T47D (cell line): ENCODE measurements at regions not wholly inside any gene's neighbourhood (a gene's known extent, or its start where the extent isn't known, plus 50 kb on each side); places are given as distances from the start of the nearest gene placed in this dataset.

Experiments
- DNase-seq, 2 experiments: peaks; one replicate each; pipeline versions ENCODE4 v3.0.0 to v3.0.0-alpha.2; 2011 to 2012; ENCODE audit warnings: low read depth in 1 of 2, low spot score in 1 of 2
- JUND ChIP-seq: IDR thresholded peaks from 2 replicates; pipeline ENCODE4 v1.6.1; 2012; ENCODE audit warnings: low read depth
- in situ Hi-C: cut with HindIII; loops from 2 replicates; pipeline ENCODE4 v1.10.0; 2016; ENCODE audit warnings: low sequenced_read_pairs, low pct_unique_long_range_greater_than_20kb

GRCh38 chr9:108760841-108761240, 94.9 kb downstream of the ACTL7B start:
- TF ChIP-seq JUND: no peak
- in situ Hi-C loops: no loop called here

DNA sequence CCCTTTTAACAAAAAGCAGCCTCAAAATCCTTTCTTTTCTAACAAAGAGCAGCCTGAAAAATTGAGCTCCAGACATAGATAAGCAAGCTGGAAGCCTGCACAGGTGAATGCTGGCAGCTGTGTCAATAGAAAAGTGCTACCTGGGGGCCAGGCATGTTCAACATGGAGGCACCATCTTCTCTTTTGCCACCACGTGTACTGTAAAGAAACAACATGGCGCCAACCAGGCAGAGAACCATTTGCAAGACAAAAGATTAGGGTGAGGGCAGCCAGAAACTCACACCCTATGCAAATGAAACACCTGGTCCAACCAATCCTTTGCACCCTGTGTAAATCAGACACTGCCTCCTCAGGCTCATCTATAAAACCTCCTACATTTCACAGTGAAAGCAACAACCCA, 96.0 kb downstream of the ACTL7B start:
- no peak for TF ChIP-seq JUND
- in situ Hi-C loops: no loop called here
- peak in 1 of 2 experiments; percentile 57 for DNase-seq

More at GRCh38 chr9:108760841-108761240, 94.9 kb downstream of the ACTL7B start:
- no peak for DNase-seq

DNA sequence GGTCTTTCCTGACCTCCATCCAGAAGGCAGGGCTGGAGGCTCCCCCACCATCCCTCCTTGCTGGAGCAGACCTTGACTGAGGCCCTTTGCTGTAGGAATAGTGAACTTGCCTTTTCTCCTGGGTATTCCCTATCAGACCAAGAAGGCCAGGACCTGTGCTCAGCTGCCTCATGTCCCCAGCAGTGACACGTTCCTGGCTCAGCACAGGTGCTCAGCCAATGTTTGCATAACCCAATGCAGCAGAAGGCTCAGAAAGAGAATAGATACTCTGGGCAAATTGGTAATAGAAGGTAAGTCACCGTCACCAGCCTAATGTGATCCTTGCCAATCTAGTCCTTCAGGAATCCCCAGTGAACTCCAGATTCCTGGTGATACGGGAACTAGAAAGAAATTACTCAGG, 96.4 kb downstream of the ACTL7B start:
- TF ChIP-seq JUND: no peak
- in situ Hi-C loops: no loop called here
- DNase-seq: no peak

- in situ Hi-C loops: no loop called here
- DNase-seq: peak; percentile 30 to 78
Measured at GRCh38 chr9:108756746-108757490, 98.9 kb downstream of the ACTL7B start.

GRCh38 chr9:108755979-108756378, 99.8 kb downstream of the ACTL7B start:
- TF ChIP-seq JUND: no peak
- in situ Hi-C loops: no loop called here

More at GRCh38 chr9:108756746-108757490, 98.9 kb downstream of the ACTL7B start:
- no peak for TF ChIP-seq JUND

GRCh38 chr9:108751369-108751768, 104.4 kb downstream of the ACTL7B start:
- in situ Hi-C loops: no loop called here
- no peak for TF ChIP-seq JUND
- no peak for DNase-seq

More at GRCh38 chr9:108755979-108756378, 99.8 kb downstream of the ACTL7B start:
- no peak for DNase-seq

DNA sequence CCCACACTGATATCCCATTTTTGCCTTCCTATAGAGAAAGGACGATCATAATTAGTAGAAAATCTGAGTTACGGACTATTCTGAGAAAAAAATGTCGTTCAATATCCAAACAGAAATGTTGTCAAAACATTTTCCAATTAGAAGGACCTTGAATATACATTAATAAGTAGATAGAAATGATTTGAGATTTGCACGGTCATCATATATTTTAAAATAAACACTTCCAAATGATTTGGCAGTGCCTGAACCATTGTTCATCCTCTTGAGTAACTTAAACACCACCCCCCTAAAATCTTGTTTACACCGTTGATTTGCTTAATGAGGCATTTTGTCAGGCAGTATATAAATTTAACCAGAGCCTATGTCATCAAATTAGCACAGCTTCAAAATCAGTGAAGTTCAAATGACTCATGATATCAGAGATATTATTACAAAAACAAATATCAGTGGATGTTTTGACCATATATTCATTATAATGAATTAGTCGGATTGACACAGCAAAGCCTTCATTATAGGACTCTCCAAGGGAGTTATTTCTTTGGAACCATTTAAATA, 105.0 kb downstream of the ACTL7B start:
- in situ Hi-C loops: no loop called here
- no peak for TF ChIP-seq JUND
- DNase-seq: no peak

DNA sequence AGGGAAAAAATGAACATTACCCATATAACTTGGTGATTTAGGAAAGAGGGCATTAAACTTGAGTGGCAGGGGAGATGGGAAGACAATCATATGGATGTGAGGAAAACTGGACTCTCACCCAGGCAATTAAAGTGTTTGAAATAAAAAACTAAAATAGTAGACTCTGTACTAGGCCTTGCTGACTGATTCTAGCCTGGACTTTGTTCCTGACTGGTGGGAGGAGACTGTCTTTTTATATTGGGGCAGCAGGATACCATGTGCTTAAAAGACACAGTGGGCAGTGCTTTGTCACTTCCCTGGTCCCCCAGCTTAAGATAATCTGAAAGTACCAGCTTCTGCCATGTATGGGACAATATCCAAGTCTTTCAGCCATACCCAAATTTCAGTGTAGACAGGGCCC, 107.0 kb downstream of the ACTL7B start:
- TF ChIP-seq JUND: no peak
- in situ Hi-C loops: no loop called here
- no peak for DNase-seq

DNA sequence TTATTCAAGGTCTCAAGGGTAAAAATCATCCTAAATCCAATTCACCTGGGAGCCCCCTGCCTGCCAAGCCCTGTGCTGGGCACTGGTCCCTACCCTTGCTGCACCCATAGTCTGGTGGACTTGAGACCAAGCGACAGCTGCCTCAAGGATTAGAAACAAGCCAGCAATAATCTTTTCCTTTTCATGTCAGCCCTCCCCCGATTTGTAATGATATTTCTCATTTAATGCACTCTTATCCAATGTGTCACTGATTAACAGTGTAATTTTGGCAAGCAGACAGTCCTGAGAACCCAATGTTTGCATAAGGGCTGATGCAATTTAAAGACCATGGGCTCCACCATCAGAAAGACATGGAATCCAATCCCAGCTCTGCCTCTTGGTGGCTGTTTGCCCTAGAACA, 108.9 kb downstream of the ACTL7B start:
- DNase-seq: no peak
- in situ Hi-C loops: no loop called here
- TF ChIP-seq JUND: no peak

- no peak for DNase-seq
- no peak for TF ChIP-seq JUND
- in situ Hi-C loops: no loop called here
Measured at GRCh38 chr9:108746001-108746400, 109.8 kb downstream of the ACTL7B start.

- no peak for TF ChIP-seq JUND
- DNase-seq: no peak
- in situ Hi-C loops: no loop called here
Measured at GRCh38 chr9:108744641-108745040, 111.1 kb downstream of the ACTL7B start.

DNA sequence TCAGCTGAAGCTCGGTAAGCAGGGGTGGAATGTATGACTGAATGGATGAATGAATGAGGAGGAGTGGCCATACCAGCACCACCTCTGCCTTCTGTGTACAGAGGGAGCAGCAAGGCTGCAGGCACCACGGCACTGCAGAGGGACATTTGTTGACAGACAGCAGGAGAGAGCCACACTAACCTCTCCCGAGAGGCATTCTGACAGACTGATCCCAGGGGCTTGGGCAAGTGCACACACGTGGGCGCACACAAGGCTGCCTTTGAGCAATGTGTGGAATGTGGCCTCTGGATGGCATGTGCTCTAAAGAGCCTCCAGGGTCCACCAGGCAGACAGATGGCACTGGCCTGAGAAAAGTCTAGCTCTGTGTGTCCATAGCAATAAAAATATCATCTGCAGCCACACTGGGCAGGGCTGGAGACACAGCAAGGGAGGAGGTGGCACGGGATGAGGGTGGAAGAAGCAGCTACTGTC, 111.8 kb downstream of the ACTL7B start:
- no peak for TF ChIP-seq JUND
- in situ Hi-C loops: no loop called here
- DNase-seq: peak; percentile 10 to 95

DNA sequence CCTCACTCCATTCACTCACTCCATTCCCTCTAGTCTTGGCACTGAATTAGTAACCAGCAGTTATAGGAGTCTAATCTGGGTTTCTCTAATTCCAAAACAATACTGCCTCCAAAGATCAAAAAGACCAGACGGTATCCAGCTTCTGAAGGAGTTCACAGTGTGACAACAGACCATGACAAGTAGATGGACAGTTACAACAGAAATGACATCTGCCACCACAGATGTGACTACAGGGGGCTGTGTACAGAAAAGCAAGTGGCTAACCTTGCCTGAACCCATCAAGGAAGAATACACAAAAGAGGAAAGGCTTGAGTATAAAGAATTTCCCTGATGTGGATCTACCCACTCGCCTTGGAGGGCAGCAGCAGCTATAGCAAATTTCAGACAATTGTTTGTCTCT, 112.4 kb downstream of the ACTL7B start:
- TF ChIP-seq JUND: no peak
- in situ Hi-C loops: no loop called here
- DNase-seq: no peak
